ENCODE measurements at regions not wholly inside any gene's neighbourhood (a gene's known extent, or its start where the extent isn't known, plus 50 kb on each side); places are given as distances from the start of the nearest gene placed in this dataset.
A peak's percentile ranks its signal among the peaks of the same experiment; 100 is the strongest.

- no peak for DNase-seq (ENCODE audit: low read depth)
Observed at GRCh38 chr2:6512589-6512988, 353.1 kb downstream of the CMPK2 start.

DNA sequence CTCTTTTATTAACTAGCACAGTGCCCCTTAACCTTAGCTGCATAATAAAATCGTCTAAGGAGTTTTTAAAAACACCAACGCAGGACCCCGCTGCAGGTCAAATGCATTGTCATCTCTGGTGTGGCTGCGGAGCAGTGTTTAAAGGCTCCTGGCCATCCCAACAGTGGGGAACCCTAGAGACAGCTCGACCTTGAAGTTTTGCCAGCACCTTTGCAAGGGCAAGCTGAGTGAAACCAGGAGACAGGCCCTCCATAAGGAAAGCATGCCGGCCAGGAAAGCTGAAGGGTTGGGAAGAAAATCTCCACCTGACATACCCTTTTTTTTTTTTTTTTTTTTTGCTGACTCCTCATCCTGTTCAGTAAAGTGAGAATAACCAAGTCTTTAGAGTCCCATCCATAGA lies 349.0 kb downstream of the CMPK2 start:
- DNase-seq (ENCODE audit: low read depth): no peak

GRCh38 chr2:6518361-6518760 lies 347.3 kb downstream of the CMPK2 start:
- DNase-seq (ENCODE audit: low read depth): no peak

GRCh38 chr2:6523476-6523875 lies 342.2 kb downstream of the CMPK2 start:
- DNase-seq (ENCODE audit: low read depth): no peak

- DNase-seq (ENCODE audit: low read depth): no peak
Observed at GRCh38 chr2:6524691-6525474, 340.8 kb downstream of the CMPK2 start.

GRCh38 chr2:6525475-6525964 lies 340.2 kb downstream of the CMPK2 start:
- DNase-seq (ENCODE audit: low read depth): no peak

DNA sequence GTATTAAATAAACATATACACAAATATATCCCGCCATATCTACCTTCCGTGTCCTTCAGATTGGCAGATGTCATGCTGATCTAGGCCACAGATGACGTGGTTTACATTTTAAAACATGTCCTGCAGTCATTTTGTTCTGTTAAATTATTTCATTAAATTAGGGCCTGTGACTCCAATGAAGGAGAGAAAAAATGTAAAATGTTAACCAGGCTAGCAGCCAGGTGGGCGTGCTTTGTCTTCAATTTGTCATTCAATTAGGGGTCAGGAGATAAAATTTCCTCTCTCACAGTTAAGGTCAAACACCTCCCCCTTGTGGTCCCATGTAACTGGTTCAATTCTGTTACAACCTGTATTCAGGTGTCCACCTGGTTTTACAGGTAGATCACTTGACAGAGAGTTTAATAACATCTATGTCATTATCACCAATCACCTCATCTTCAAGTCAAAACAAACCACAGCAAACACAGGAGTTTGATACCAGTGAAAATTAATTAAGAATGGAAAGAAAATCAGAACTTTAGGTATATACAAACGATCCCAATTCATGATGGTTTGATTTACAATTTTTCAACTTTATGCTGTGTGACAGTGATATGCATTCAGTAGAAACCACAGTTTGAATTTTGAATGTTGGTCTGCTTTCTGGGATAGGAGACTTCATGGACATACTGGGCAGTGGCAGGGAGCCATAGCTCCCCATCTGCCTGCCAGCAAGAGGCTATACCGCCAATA lies 339.4 kb downstream of the CMPK2 start:
- DNase-seq (ENCODE audit: low read depth): no peak

GRCh38 chr2:6531304-6531703 lies 334.4 kb downstream of the CMPK2 start:
- DNase-seq (ENCODE audit: low read depth): no peak

GRCh38 chr2:6535572-6535971 lies 330.1 kb downstream of the CMPK2 start:
- DNase-seq (ENCODE audit: low read depth): no peak

- peak; percentile 38 for DNase-seq (ENCODE audit: low read depth)
Observed at GRCh38 chr2:6538607-6539006, 327.1 kb downstream of the CMPK2 start.

DNA sequence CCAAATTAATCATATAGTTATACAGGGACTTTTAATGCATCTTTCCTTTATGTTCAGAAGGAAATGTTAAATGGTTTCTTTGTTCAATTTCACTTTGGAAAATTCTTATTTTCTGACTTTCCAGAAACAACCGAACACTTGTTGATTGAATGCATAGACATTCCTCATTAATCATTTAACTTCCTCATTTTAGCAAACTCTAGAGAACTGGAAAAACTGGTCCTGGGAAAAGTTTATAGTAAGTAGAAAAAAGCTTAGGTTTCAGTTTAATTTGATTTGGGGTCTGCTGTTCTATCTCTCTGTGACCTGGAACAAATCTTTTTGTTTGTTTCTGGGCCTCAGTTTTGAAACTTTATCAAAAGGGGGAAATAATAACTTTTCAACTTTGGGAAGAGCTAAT lies 320.4 kb downstream of the CMPK2 start:
- DNase-seq (ENCODE audit: low read depth): no peak

GRCh38 chr2:6545795-6546194 lies 319.9 kb downstream of the CMPK2 start:
- DNase-seq (ENCODE audit: low read depth): no peak

GRCh38 chr2:6554466-6554865 lies 311.2 kb downstream of the CMPK2 start:
- DNase-seq (ENCODE audit: low read depth): no peak

- peak; percentile 54 for DNase-seq (ENCODE audit: low read depth)
Observed at GRCh38 chr2:6556755-6557154, 309.0 kb downstream of the CMPK2 start.

DNA sequence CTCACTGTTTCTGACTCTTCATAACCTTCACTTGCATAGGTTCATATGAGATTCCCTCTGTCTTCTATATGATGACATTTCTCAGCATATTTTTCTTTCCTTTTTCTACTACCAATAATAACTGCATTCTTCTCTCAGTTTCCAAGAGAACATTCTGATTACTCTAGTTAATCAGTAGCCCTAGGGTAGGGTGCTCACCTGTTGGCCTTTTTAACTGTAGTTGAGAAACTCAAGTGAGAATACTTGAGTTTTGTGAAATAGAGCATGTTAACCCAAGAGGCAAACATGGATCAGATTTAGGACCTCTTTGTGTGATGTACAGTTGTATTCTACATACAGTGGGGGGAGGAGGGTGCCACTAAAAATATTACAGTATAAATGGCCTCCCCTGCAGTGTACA lies 308.0 kb downstream of the CMPK2 start:
- no peak for DNase-seq (ENCODE audit: low read depth)

- no peak for DNase-seq (ENCODE audit: low read depth)
Observed at GRCh38 chr2:6562771-6563170, 302.9 kb downstream of the CMPK2 start.

DNA sequence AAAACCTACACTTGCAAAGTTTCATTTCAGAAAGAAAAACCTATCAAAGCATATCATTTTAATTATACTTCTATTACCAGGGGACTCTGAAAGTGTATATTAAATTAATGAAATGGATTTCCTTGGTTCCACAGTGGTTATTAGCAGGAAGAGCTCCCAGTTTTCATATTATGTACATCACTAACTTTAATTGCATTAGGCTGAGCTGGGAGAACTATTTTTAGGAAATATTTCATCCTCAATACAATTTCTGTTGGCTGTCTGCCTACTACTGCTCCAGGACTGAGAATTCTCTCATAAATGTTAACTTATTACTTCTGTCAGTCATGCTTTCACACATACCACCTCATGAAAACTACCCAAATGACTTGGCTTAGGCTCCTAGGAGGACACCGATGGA lies 301.4 kb downstream of the CMPK2 start:
- no peak for DNase-seq (ENCODE audit: low read depth)

GRCh38 chr2:6574121-6574520 lies 291.6 kb downstream of the CMPK2 start:
- no peak for DNase-seq (ENCODE audit: low read depth)

GRCh38 chr2:6576302-6576701 lies 289.4 kb downstream of the CMPK2 start:
- no peak for DNase-seq (ENCODE audit: low read depth)

GRCh38 chr2:6577960-6578359 lies 287.7 kb downstream of the CMPK2 start:
- DNase-seq (ENCODE audit: low read depth): no peak

DNA sequence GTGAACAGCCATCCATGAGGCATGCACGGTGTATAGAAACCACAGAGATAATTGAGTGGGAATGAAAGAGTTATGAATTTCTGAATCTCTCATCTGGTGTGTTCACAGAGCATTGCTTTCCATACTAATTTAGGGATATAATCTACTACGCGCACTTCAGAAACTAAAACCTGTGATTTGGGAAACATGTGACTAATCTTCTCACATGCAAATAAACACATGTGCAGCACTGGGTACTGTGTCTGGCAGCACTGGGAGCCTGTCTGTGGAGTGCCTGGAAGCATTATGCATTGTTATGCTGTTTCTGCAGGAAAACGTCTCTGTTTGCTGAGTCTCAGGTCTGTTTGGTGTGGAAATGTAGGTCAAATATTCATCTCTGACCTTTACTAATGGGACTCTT lies 287.3 kb downstream of the CMPK2 start:
- DNase-seq (ENCODE audit: low read depth): no peak

DNA sequence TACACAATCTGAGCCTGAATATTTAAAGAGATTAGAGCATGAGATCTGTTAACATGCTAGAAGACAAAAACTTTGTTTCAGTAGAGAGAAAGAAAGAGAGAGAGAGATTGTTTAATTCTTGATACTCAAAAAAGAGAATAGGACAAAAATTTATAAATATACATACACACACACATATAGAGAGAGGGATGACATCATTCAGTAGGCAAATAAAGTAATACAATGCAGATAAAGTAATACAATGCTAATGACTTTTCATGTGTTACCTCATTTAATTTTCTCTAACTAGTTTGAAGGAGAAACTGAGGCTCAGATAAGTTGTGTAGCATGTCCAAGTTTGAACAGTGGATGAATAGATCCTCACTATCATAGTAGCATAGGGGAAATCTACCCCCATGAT lies 286.4 kb downstream of the CMPK2 start:
- no peak for DNase-seq (ENCODE audit: low read depth)

GRCh38 chr2:6580982-6581381 lies 284.7 kb downstream of the CMPK2 start:
- peak; percentile 12 for DNase-seq (ENCODE audit: low read depth)
